ENCODE measurements at regions not wholly inside any gene's neighbourhood (a gene's known extent, or its start where the extent isn't known, plus 50 kb on each side); places are given as distances from the start of the nearest gene placed in this dataset.

DNA sequence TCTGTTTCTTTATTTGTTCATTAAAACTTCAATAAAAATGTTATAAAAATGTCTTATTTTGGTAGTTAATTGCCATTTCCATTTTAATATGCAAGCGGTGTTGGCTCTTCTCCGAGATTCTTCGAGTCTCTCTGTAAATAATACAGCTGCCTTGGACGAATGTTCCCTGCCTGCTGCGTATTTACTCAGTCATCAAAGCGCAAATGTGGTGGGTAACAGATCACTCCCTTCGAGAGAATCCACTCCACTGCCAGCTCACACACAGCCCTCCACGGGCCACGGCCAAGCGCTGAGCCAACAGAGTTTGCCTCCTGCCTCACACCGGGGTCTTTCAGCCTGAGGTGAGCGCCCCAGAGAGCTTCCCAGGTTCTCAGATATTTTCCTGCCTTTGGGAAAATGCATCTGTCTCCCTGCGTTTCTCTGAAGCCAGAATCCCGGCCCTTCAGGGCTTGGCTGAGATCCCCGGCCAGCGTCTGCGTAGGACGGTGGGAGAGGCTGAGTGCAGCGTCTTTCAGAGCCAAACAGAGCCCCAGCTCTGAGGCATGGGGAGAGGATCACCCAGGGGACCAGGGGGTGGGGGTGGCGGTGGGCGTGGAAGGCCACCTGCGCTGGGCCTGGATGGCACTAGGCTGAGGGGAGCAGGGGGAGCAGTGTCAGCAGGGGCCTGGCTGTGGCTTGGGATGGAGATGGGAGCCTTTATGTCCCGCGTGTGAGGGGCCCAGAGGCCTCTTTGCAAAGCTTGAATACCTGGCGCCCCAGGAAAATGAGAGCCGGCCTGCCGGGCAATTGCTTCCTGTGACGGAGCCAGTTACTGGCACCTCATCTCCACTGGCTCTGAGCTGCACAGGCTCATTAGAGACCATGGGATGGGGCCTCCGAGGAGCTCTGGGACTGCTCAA lies 248.7 kb downstream of the RBFOX3 start:
- no peak for DNase-seq (ENCODE audit: low read depth in 4 of 4, low spot score in 2 of 4)

DNA sequence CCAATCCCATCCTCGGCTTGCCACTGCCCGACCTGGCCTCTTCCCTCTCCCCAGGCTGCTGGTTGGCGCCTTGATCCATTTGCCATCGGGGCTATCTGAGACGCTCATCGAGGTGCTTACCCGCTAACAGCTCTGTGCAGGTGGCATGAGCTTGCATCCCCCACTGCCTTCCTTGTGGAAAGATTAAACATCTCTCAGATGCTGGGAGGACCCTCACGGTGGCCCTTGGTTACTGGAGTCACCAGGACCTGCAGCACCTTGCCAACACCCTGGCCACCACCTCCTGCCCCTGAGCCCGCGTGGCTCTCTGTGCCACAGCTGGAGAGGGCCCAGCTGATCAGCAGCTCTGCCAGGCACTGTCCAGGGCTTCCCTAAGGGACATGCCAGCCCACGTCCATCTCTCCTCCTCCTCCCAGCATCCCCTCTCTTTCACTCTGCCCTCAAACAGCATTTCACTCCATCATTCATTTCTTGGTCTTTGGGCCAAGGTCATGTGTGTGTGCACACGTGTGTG lies 249.6 kb downstream of the RBFOX3 start:
- DNase-seq (ENCODE audit: low read depth in 4 of 4, low spot score in 2 of 4): no peak

DNA sequence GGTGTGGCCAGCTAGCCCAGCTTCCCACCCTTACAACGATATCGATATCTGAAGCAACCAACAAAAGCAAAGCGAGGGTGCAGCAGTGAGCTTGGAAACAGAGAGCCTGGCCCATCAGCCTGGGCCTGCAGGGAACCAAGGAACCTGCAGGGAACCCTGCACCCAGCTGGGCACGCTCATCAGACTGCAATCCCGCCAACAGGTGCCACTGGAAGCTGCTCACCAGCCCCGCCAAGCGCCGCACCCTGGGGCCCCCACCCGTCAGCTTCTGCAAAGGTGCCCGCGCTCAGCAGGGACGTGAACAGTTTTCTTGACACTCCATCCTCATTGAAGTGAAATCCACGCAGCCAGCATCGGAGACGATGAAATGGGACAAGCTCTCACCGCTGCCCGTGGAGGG lies 250.7 kb downstream of the RBFOX3 start:
- DNase-seq (ENCODE audit: low read depth in 4 of 4, low spot score in 2 of 4): no peak

DNA sequence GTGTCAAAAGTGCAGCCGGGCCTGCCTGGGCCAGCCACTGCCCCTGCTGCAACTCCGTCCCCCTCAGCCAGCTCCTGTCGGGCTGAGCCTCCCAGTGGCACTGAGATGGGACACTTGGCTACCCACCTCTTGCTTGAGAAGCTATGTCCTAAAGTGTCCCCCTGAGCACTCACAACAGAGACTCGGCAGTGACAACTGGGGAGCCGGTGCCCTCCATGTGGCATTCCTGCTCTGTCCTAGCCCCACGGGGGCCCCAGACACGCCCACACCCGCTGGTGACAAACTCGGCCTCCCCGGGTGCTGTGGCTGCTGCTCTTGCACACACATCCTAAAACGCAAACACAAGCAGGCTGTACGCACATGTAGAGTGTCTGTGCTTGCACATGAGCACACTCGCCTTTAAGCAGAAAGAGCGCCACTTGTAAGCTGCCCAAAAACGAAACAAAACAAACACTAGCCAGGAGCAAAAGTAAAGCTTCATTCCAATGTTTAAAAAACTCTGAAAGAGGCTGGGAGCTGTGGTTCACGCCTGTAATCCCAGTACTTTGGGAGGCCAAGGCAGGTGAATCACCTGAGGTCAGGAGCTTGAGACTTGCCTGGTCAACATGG lies 253.9 kb downstream of the RBFOX3 start:
- DNase-seq (ENCODE audit: low read depth in 4 of 4, low spot score in 2 of 4): no peak

DNA sequence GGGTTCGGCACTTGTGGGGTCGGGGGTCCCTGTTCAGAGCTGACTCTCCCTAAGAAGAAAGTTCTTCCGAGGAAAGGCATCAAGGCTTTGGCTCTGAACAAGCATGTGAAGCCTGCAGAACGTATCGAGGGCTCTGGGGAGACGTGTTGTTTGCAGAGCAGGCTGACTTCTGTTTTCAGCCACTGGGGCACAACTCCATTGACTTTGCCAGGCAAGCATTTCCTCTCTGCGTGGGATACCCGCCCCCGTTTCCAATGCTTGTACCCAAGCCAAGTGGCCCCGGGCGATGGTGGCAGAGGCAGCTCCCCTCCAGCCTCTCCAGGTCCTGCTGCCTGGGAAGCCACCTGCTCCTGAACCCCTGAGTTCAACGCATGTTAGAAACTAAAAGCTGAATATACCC lies 255.7 kb downstream of the RBFOX3 start:
- DNase-seq (ENCODE audit: low read depth in 4 of 4, low spot score in 2 of 4): no peak

DNA sequence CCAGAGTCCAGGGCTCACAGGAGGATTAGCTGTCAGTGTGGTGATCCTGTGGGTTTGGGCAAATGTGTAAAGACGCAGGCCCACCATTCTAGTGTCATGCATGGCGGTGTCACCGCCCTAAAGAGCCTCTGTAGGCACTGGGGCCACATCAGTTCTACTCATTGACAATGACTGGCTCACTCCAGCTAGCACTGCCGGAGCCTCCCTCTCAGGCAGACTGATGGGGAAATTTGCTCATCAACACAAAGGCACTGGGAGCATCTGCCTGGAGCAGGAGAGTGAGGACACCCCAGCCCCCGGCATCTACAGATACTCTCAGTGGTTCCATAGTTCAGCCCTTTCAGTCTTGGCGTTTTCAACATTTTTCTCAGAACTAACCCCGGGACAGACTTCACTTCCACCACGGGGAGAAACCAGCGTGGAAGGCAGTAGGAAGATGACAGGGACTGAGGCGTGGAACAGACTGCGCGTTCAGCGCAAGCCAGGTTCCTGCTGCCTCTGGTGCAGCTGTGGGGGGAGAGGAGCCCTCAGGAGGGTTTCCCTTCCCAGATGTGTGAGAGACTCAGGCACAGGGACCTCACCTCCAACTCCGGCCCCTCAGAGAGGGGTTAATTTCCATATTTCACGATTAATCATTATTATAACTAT lies 256.6 kb downstream of the RBFOX3 start:
- no peak for DNase-seq (ENCODE audit: low read depth in 4 of 4, low spot score in 2 of 4)

DNA sequence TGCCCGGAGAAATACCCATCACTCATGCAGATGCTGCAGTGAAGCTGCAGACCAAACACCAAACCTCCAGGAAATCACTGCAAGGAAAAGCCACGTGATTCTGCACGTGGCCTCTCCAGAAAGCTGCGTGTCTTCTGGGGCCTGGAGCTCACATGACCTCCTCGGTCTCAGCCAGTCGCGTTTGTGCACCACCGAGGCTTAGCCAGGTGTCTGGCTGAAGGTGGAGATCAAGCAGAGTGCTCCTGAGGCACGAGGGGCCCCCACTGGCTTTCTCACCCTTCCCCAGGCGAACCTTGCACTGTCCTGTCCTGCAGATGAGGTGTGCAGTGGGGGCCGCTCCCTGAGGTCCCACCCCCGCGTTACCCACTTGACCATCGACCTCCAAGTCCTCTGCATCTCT lies 257.3 kb downstream of the RBFOX3 start:
- DNase-seq (ENCODE audit: low read depth in 4 of 4, low spot score in 2 of 4): no peak

DNA sequence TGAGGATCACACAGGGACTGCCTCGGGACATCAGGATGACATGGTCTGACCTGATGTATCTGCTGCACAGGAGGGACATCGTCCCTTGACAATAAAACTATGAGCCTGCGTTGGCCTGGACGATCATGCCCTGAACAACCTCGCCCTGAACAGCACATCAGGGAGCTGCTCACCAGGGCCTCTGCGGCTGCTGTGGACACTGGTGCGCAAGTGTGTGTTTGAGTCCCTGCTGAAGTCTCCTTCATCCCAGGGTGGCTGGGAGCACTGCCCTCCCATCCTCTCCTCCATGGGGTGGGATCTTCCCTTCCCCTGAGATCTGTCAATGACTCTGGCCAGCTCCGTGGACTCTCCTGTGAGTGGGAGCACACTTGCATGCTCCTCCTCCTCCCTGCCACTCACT lies 257.8 kb downstream of the RBFOX3 start:
- DNase-seq (ENCODE audit: low read depth in 4 of 4, low spot score in 2 of 4): no peak

DNA sequence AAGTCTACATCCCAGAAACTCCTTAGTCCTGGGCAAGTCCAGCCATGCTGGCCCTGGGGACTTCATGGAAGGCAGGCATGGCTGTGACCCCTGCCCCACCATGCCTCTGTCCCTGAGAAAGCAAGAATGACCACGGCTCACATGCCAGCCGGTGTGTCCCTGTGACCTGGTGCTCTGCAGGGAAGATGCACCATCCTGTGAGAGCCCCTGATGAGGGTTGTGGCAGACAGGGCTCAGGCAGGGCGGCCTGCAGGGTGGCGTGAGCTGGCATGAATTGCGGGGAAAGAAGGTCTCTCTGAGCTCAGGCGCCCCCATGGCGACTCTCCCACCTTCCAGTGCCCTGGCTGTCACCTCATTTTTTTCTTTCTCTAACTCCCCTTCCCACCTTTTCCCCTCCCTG lies 260.3 kb downstream of the RBFOX3 start:
- no peak for DNase-seq (ENCODE audit: low read depth in 4 of 4, low spot score in 2 of 4)

DNA sequence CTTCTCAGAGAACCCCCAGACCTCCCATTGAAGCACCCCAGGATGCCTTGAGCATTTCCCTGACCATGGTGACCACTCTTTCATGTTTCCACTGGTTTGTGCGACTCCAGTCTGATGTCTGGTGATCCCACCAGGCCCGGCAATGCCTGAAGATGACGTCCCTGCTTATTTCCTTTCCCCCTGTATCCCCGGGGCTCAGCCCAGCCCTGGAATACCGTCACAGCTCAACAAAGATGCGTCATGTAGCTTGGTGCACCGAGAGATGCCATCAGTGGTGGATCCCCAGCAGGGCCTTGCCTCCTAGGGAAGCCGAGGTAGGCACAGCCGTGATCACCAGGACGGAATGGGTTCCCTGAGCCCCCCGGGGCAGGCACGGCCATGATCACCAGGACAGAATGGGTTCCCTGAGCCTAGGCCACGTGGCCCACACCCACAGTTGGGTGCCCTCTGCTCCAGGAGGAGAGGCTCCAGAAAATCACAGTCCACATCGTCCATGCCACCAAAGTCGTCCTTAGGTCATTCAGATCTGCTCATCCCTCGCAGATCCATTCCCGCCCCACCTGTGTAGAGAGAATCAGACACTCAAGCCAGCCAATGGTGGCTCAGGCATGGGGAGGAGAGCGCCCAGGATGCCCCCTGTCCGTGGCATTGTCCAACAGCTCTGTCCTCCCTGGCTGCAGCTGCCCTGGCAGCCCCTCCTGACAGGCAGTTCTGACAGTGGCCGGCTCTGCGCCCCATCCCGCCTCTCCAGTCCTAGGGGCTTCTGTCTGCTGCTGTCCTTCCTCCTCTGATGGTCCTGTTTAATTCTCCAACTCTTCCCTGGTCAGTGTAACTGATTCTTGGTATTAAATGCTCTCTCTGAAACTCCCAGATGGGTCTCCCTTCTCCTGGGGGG lies 261.1 kb downstream of the RBFOX3 start:
- DNase-seq (ENCODE audit: low read depth in 4 of 4, low spot score in 2 of 4): no peak

DNA sequence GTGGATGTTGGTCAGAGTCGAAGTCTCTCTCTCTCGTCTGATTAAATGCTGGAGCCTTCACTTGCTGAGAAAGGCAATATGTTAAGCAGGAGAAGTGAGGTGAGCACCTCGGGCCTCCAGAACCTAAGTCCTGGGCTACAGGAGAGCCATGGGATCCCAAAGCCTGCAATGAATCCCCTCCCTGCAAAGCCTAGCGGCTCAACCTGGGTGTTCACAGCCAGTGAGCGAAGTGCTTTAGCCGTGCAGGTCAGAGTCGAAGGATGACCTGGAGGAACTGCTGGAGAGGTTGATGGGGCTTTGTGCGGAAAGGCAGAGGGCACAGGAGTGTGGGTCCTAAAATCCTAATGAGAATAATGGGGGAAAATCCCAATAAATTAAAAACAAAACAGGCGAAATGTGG lies 267.8 kb downstream of the ENGASE start:
- DNase-seq (ENCODE audit: low read depth in 4 of 4, low spot score in 2 of 4): no peak

DNA sequence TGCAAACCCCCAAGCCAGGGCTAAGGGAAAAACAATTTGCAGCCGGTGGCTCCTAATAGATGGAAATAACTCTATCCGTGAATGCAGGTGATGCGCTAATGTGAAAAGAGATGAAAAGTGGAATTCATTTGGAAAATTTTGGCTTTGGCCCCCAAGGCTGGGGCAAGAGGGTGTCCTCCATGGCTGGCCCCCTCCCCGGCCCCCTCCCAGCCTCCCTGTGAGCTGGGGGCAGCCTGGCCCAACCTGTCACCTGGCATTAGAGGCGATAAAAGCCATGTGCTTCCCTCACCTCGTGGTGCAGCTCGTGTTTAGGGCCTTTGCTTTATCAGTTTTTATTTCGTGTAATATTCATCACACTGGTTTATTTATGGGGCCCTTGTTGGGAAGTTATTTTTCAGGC lies 267.2 kb downstream of the ENGASE start:
- no peak for DNase-seq (ENCODE audit: low read depth in 4 of 4, low spot score in 2 of 4)

DNA sequence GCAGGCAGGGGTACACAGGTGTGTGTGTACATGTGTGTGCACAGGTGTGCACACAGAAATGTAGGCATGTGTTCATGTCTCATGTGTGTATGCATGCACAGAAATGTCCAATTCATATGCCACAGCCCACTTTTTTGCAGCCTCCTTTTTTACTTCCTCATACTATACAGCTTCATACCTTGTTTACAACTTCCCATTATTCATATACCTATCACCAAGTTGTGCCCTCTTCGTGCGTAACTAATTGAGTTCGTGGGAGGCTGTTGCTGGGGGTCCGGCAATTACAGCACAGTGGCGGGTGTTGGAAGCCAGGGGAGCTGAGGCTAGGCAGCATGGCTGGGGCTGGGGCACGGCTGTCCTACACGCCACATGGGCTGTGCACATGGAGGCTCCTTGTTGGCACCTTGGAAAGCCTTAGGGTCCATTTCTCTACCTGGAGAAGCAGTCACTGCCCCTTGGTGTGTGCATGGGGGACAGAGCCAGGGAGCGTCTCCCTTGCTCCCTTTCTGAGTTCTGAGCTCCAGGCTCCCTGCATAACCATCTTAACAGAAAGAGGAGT lies 266.7 kb downstream of the ENGASE start:
- no peak for DNase-seq (ENCODE audit: low read depth in 4 of 4, low spot score in 2 of 4)

DNA sequence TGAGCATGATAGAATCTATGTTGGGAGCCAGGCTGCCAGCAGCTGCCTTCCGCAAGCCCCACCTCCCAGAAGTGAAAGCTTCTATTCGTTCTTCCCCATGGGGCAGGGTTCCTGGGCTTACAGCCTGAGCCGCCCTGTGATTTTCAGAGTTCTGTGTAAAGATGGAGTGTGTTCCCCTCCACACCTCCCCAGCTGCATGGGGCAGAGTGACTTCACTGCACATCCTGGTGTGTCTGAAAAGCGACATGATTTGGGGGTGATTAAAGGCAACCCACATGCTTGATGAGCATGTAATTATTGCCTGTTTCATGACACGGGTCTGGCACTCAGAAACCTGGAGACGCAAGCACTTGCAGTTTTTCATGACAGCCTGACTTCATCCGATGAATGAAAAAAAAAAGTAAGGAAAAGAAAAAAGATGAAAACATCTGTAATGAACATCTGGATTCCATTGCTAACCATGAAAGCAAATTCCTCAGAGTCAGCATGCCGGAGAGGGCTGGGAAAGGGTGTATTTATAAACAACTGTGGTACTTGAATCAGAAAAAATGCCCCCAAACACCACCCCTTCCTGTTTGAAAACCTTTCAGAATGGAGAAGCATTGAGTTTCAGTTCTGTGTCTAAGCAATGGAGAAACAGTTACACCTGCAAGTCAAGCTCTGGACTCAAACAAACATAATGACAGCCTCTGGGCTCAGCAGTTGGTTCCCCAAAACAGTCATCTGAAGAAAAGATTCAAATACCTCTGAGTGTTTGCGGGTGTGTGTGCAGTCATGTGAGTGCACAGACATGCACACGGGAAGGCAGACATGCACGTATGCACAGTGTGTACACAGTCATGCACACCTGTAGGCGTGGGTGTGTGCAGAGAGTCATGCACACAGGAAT lies 266.0 kb downstream of the ENGASE start:
- DNase-seq (ENCODE audit: low read depth in 4 of 4, low spot score in 2 of 4): no peak

DNA sequence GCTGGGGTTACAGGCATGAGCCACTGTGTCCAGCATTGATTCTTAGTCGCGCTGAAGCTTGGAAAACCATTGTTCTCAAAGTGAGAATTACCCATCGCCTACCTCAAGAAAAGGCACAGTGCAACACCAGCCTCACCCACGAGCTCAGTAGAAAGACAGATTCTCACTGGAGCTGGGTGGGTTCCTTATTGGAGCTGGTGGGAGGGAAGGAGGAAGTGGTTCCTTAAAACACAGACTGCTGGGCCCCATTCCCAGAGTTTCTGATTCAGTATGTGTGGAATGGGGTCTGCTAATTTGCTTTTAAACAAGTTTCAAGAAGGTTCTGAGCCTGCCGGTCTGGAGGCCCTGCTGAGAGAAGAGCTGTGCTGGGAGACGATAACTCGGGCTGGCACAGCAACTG lies 264.7 kb downstream of the ENGASE start:
- no peak for DNase-seq (ENCODE audit: low read depth in 4 of 4, low spot score in 2 of 4)

DNA sequence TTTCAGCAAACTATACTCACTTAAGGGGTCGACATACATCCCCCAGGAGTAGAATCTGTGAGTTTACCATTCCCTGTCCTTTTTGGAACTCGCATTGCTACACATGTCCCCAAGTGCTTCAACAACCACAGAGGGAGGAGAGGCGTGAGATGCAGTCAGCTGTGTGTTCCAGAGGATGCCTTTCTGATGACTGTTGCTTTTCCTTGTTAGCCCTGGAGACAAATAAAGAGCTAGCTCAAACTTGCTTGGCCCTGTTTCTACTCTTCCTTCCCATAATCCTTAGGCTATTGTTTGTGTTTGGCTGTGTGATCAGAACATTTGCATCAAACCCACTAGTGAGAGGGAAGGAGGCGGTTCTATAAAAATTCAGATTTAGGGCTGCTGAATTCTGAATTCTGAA lies 264.0 kb downstream of the ENGASE start:
- no peak for DNase-seq (ENCODE audit: low read depth in 4 of 4, low spot score in 2 of 4)

DNA sequence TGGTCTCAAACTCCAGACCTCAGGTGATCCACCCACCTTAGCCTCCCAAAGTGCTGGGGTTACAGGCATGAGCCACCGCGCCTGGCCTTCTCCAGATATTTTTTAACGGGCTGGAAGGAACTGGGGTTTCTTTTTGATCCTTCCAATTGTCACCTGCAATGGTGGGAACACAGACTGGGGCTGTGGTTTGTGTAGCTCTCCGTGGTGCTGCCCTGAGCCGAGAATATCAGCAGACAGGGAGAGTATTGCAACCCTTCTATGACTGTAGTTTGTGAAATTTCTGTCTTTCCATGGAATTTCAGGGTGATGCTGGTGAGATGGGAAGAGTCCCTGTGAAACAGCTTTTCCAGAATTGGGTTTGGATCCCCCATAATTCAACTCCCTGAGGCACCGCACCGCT lies 263.5 kb downstream of the ENGASE start:
- no peak for DNase-seq (ENCODE audit: low read depth in 4 of 4, low spot score in 2 of 4)

DNA sequence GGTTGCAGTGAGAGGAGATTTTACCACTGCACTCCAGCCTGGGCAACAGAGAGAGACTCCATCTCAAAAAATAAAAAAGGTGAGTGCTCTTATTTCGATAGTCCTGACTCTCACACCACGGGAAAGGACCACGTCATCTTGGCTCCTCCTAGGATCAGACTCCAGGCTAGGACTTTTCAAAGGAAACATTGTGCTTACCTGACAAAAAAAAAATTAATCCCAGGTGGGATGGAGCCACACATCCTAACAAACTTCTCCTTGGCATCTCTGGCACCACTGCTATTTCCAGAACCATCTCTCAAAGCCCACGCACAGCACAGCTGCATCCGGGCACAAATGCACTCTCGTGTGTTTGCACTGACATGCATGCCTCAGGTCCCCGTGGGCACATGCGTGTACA lies 262.4 kb downstream of the ENGASE start:
- DNase-seq (ENCODE audit: low read depth in 4 of 4, low spot score in 2 of 4): no peak

DNA sequence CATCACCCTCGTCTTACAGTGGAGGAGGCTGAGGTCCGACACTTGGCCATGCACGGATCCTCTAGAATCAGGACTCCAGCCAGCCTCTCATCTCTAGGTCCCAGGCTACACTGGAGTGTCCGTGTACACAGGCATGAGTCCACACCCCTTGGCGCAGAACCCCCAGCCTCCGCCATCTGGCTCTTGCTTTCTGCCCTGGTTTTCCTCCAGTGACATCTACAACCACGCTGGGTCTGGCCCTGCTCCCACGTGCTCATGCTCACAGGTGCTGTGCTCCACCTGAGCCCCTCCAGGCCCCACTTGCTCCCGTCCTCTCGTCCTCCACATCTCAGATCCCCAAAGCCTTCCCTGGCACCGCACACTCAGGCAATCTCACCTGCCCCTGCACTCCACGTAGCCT lies 260.8 kb downstream of the ENGASE start:
- no peak for DNase-seq (ENCODE audit: low read depth in 4 of 4, low spot score in 2 of 4)
